ENCODE measurements at regions not wholly inside any gene's neighbourhood (a gene's known extent, or its start where the extent isn't known, plus 50 kb on each side); places are given as distances from the start of the nearest gene placed in this dataset.
"Not testable (repeated sequence)": the region's sequence is repeated elsewhere in the genome, so short reads cannot be mapped to it uniquely, and the experiment has no call there.

DNA sequence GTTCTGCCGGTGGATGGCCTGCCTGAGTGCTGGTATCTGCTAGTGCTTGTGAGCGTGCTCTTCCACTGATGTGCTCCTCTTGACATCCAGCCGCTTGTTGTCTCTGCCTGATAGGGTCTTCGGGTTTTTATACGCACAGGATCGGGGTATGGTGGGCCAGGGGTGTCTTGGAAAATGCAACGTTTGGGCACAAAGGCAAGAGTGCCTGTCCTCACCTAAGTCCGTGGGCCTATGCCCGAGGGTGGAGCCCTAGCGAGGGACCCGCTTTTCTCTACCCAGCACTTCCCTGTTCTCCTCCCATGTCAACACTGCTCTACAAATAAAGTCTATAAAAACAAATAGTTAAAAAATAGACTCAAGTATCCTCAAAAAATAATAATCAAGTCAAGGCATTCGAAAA is 1007.8 kb downstream of the PLA2G4A start:
- no peak for DNase-seq (ENCODE audit: insufficient read length, low spot score)
- FAIRE-seq = no peak
- no peak for TF ChIP-seq POLR2A (IDR thresholded peaks at IDR 0.05; ENCODE audit: low read depth, low read length)

DNA sequence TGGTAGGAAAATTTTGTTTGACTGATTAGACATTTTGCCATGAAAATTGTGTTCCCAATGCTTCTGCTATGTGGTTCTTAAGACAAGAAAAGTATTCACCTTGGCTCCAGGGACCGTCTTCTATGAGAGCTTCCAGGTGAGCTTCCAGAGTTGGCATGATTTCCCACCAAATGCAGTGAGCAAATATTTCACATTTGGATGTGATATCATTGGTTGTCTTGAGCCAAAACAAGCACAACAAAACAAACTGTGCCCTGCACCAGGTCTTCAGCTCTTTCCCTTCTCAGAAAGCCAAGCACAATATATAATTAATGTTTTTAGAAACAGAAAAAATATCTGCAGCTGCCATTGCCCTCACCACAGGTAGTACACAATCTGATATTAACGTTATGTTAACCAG is 1009.0 kb downstream of the PLA2G4A start:
- no peak for TF ChIP-seq POLR2A (IDR thresholded peaks at IDR 0.05; ENCODE audit: low read depth, low read length)
- no peak for DNase-seq (ENCODE audit: insufficient read length, low spot score)
- no peak for FAIRE-seq

DNA sequence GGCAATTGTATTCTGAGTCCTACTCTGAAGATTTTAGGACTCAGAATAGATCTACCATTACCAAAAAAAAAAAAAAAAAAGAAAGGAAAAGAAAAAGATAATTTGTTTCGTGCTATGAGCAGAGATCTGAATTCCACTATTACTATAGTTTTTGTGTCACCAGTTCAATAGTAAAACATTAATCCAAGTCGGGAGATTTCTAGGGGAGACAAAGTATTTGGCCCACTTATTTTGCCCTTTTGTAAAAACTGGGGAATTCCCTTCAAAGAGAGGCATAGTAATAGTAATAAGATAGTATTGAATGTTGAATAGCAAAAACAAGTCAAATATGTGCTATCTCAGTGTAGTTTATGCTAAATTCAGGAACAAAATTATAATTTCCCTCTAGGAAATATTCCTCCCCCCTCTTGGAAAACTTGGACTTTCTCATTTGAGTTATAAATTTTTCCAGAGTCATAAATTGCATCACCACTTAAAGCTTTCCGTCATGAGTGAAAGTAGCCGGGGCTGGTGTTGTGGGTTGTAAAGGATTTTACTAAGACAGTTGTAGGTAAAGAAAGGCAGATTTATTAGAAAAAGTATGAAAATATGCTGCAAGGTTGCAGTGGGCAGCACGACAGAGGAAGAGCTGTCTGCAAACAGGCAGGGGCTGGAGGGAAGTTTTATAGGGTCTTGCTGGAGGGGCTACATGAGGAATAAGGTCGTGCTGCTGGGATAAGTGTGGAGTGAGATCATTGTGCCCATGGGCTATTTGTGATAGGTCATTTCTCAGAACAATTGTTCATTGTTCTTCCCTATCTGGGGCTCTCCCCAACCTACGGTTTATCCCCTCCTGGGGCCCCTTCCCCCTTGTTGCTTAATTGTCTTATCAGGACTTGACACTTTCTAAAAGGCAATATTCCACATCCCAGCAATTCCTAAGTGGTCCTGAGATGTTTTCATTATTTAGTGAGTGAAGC is 1009.9 kb downstream of the PLA2G4A start:
- no peak for DNase-seq (ENCODE audit: insufficient read length, low spot score)
- FAIRE-seq = no peak
- no peak for TF ChIP-seq POLR2A (IDR thresholded peaks at IDR 0.05; ENCODE audit: low read depth, low read length)

DNA sequence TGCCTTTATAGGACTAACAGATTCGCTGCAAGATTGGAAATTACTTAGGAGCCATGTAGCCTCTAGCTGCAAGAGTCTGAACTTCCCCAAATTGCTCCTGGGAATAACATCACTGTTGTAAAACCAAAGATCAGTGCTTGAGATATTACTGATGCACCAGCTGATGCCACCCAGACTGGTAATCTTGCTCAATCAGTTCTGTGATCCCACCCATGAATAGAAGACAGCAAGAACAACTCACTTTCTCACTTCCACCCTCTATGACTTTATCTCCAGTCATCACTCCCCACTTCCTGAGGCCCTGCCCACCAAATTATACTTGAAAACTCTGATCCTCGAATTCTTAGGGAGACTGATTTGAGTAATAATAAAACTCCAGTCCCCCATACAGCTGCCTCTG is 1011.1 kb downstream of the PLA2G4A start:
- DNase-seq (ENCODE audit: insufficient read length, low spot score) = no peak
- FAIRE-seq = no peak
- no peak for TF ChIP-seq POLR2A (IDR thresholded peaks at IDR 0.05; ENCODE audit: low read depth, low read length)

DNA sequence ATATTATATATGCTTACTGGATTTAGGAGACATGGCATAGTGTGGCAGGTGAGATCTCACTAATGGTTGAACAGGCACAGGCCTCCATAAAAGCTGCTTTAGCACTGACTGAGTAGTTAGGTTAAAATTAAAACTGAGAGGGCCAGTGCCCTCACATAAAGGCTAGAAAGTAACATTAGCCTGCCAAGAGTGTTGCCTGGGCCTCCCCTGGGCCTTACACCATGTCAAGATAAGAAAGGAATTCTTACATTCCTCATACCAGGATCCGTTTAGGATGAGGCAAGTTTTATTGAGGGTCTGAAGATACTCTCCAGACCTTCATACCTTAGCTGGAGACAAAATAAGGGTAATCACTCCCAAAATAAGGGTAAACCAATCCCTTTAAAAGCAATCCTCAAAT is 1011.8 kb downstream of the PLA2G4A start:
- no peak for TF ChIP-seq POLR2A (IDR thresholded peaks at IDR 0.05; ENCODE audit: low read depth, low read length)
- DNase-seq (ENCODE audit: insufficient read length, low spot score) (no peak), FAIRE-seq (no peak)

DNA sequence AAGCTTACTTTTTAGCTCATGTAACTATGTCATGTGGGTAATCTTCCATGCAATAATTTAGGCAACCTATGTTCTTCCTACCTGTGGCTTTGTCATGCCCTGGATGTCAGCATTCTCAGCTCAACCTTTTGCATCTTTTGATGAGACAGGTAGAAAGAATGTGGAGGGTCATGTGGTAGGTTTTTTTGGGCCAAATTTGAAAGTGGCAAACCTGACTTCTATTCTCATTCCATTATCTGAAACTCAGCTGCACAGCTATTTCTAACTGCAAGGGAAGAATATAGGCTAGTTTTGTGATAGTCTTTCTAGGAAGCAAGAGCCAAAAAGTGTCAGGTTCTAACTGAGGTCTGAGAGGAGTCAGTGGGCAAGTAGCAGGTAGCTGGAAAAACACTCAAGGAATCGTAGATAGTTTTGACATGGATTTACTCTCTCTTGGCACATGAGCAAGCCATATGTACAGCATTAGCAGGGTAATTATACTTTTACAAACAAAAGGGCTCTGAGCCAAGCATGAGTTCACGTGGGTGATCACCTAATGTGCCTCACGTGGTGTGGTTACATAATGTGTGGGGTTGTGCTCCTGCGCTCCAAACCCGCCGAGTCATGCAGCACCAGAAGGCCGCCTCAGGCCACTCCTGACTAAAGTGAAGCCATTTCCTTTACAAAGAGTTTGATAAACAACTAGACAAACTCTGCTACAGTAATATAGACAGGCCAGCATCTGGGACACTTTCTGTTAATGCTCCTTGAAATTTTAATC is 1013.8 kb downstream of the PLA2G4A start:
- no peak for TF ChIP-seq POLR2A (IDR thresholded peaks at IDR 0.05; ENCODE audit: low read depth, low read length)
- no peak for FAIRE-seq
- DNase-seq (ENCODE audit: insufficient read length, low spot score) = no peak

DNA sequence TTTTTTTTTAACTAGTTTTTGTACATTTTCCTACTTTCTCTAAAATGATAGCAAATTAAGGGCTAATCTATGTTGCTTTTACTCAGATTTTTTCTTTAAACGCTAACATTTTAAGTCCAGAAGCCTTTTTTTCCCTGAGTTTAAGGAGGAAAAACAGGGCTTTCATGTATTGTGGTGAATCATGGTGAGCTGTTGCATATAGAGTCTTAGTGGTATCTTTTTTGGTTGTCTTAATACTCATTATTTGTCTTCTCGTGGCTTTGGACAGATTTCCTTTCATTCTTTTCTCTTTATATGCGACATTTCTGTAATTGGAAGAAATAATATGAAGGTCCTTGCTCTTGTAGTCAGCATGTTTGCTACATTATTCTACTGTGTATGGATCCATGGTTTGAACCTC is 1015.6 kb downstream of the PLA2G4A start:
- FAIRE-seq (no peak), DNase-seq (ENCODE audit: insufficient read length, low spot score) (no peak)
- no peak for TF ChIP-seq POLR2A (IDR thresholded peaks at IDR 0.05; ENCODE audit: low read depth, low read length)

DNA sequence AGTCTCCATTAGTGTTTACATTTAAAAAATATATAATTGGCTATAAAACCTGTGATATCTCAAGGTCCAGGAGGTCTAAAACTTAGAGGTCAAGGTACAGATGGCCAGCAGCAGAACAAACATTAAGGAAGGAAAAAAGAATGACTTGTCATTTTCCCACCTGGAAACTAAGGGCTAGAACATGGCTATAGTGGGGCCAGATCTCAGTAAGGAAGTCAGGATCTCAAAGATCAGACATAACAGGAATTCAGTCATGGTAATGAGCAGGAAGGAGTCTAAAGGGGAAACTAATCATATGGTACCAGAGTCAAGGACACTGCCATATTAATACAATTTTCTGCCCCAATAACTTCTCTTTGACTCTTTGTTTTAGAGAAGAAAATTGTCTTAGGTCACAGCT is 1018.8 kb downstream of the PLA2G4A start:
- FAIRE-seq = no peak
- DNase-seq (ENCODE audit: insufficient read length, low spot score) = no peak
- TF ChIP-seq POLR2A (IDR thresholded peaks at IDR 0.05; ENCODE audit: low read depth, low read length) = no peak

DNA sequence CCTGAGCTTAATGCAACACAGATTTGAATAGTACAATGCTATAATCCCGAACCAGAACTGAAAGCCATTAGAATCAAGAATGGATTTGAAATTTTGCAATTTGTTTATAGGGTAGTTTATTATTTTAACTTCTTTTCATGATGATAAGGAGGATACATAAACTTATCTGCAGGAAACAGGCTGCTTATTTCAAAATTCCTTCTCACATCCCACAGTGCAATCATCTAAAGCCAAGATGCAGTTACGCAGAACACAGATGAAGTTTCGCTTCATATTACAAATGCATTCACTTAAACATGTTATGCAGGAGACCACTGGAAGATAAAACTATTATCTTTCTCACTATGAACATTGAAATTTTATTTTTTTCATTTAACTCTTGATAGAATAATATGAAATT is 1019.6 kb downstream of the PLA2G4A start:
- DNase-seq (ENCODE audit: insufficient read length, low spot score) (no peak), FAIRE-seq (no peak)
- no peak for TF ChIP-seq POLR2A (IDR thresholded peaks at IDR 0.05; ENCODE audit: low read depth, low read length)

DNA sequence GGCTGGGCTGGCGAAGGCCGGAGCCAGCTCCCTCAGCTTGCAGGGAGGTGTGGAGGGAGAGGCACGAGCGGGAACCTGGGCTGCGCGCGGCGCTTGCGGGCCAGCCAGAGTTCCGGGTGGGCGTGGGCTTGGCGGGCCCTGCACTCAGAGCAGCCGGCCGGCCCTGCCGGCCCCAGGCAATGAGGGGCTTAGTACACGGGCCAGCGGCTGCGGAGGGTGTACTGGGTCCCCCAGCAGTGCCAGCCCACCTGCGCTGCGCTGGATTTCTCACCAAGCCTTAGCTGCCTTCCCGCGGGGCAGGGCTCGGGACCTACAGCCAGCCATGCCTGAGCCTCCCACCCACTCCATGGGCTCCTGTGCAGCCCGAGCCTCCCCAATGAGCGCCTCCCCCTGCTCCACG is 1021.4 kb downstream of the PLA2G4A start:
- not testable (repeated sequence) for FAIRE-seq; DNase-seq (ENCODE audit: insufficient read length, low spot score)

DNA sequence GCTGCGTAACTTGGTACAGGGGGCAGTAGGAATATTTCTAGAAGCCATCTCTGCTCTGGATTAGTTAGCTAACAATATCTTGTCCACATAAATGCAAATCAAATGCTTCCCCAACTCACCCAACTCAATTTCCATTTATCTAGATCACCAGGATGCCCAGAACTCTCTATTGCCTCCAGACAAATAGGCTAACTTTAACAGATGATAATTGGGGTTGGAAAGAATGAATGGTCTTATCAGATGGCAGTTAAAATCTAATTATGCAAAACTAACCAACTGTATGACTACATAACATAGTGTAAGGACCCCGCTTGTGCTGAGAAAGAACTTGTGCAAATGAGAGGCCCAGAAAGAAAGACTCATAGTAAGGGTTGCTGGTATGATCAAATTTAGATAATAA is 1024.8 kb downstream of the PLA2G4A start:
- DNase-seq (ENCODE audit: insufficient read length, low spot score) (no peak), FAIRE-seq (no peak)
- TF ChIP-seq POLR2A (IDR thresholded peaks at IDR 0.05; ENCODE audit: low read depth, low read length) = no peak

DNA sequence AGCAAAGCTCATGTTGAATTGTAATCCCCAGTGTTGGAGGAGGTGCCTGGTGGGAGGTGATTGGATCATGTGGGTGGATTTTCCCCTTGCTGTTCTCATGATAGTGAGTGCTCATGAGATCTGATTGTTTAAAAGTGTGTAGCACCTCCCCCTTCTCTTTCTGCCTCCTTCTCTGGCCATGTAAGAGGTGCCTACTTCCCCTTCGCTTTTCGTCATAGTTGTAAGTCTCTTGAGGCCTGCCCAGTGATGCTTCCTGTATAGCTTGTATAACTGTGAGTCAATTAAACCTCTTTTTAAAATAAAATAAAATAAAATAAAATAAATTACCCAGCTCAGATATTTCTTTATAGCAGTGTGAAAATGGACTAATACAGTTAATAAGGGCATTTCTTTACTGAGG is 1025.7 kb downstream of the PLA2G4A start:
- FAIRE-seq = no peak
- DNase-seq (ENCODE audit: insufficient read length, low spot score) = no peak
- no peak for TF ChIP-seq POLR2A (IDR thresholded peaks at IDR 0.05; ENCODE audit: low read depth, low read length)

DNA sequence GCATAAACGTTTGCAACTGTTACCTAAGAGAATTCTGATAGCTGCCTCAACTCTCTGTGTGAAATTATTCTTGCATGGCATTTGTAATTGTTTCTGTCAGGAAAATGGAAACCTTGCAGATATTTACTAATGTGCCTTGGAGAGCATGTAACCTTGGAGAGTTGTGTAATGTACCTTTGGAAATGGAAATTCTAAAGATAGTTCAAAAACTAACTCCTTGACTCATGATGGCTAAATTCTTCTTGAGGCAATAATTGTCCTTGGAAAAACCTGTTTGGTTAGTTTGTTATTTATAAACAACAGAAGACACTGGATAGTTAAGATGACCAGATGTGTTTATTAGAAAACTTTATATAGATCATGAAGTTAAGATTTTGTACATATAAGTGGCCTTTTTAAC is 1033.8 kb downstream of the PLA2G4A start:
- DNase-seq (ENCODE audit: insufficient read length, low spot score) (no peak), FAIRE-seq (no peak)
- no peak for TF ChIP-seq POLR2A (IDR thresholded peaks at IDR 0.05; ENCODE audit: low read depth, low read length)

DNA sequence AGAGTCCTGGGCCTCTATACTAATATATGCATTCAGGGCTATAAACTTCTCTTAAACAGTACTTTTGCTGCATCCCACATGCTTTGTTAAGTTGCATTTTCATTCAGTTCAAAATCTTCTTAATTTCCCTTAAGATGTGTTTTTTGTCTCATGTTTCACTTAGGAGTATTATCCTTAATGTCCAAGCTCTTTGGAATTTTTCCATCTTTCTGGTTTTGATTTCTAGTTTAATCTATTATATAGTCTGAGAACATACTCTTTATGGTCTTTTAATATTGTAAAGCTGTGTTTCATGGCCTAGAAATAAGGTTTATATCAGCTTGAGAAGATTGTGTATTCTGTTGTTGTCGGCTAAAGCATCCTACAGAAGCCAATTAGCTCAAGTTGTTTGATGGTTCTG is 1041.8 kb downstream of the PLA2G4A start:
- FAIRE-seq = no peak
- no peak for DNase-seq (ENCODE audit: insufficient read length, low spot score)
- TF ChIP-seq POLR2A (IDR thresholded peaks at IDR 0.05; ENCODE audit: low read depth, low read length) = no peak

Data from H54 (cell line).